NT2/D1 (cell line): ENCODE measurements at regions not wholly inside any gene's neighbourhood (a gene's known extent, or its start where the extent isn't known, plus 50 kb on each side); places are given as distances from the start of the nearest gene placed in this dataset.

Experiments used
- SUZ12 ChIP-seq: IDR thresholded peaks from 2 replicates; pipeline ENCODE4 v1.6.1; 2011; ENCODE audit not compliant: insufficient read length, insufficient read depth; ENCODE audit errors: extremely low read depth
- YY1 ChIP-seq: IDR thresholded peaks from 2 replicates; pipeline ENCODE4 v1.6.1; 2011; ENCODE audit not compliant: insufficient read length, insufficient read depth
- ZNF274 ChIP-seq: IDR thresholded peaks from 2 replicates; pipeline ENCODE4 v1.6.1; 2011; ENCODE audit warnings: mild to moderate bottlenecking, low read depth, low read length

DNA sequence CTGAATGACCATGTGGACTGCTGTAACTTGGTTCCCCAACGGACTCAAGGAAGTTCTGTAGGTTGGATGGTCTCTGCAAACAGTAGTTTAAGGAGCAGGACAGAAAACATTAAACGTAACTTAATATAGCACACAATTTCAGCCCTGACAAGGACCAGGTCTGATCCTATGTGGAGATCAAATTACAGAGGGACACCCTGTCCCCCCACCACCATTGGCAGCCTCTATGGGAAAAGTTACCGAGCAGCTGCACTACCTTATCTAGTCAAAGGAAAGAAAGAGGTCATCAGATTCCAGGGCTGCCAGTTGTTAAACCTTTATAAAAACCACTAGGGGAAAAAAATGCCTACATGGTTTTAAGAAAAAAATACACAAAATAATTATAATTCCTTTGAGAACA is 191.5 kb upstream of the RSPO3 start:
- no peak for TF ChIP-seq SUZ12
- no peak for TF ChIP-seq YY1
- no peak for TF ChIP-seq ZNF274
